Astrocyte of the cerebellum (primary cell): ENCODE measurements at regions not wholly inside any gene's neighbourhood (a gene's known extent, or its start where the extent isn't known, plus 50 kb on each side); places are given as distances from the start of the nearest gene placed in this dataset.

Experiments
- DNase-seq: peaks from one replicate; pipeline ENCODE4 v3.0.0-alpha.2; 2011; ENCODE audit warnings: low read depth
- H3K4me3 ChIP-seq: 2 replicates; pipeline ENCODE4 v1.5.1; 2011; ENCODE audit warnings: mild to moderate bottlenecking, low read depth, low read length, moderate library complexity
- in situ Hi-C: cut with HindIII; loops from 2 replicates; pipeline ENCODE4 v1.10.0; 2017; ENCODE audit warnings: low sequenced_read_pairs
- TF ChIP-seq, protein P1 (sequence below): IDR thresholded peaks from 2 replicates; pipeline ENCODE4 v1.5.1; 2012; ENCODE audit warnings: low read length, low read depth, moderate library complexity, mild to moderate bottlenecking; ENCODE audit errors: missing control alignments

DNA sequence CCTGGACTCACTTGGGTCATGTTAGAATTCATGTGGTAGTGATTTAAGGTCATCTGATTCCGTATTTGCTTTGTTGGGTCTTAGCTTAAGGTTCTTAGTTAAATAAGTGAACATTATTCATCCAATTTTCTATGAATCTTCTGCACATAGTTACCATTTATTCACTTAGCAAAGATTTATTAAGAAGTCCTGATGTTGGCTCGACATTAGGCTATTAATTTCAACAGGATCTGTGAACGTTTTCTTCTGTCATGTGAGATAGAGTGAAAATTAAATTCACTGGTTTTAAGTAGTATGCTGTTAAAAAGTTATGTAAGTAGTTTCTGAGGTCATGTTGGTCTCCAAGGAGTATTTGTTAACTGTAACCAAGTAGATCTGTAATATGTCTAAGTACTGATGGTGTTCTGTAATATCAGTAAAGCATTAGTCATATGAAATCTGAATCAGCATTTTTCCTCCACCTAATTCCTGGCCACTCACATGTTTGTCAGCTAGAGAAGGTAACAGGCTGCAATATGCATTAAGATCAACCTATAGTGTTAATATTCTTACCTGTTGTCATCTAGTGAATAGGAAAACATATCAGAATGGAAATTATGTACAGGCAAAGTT is 155.6 kb downstream of the PCDH7 start:
- in situ Hi-C loops: no loop called here
- no peak for DNase-seq
- TF ChIP-seq, protein P1, sequence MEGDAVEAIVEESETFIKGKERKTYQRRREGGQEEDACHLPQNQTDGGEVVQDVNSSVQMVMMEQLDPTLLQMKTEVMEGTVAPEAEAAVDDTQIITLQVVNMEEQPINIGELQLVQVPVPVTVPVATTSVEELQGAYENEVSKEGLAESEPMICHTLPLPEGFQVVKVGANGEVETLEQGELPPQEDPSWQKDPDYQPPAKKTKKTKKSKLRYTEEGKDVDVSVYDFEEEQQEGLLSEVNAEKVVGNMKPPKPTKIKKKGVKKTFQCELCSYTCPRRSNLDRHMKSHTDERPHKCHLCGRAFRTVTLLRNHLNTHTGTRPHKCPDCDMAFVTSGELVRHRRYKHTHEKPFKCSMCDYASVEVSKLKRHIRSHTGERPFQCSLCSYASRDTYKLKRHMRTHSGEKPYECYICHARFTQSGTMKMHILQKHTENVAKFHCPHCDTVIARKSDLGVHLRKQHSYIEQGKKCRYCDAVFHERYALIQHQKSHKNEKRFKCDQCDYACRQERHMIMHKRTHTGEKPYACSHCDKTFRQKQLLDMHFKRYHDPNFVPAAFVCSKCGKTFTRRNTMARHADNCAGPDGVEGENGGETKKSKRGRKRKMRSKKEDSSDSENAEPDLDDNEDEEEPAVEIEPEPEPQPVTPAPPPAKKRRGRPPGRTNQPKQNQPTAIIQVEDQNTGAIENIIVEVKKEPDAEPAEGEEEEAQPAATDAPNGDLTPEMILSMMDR: no peak
- no peak overlapping the region for H3K4me3 ChIP-seq

DNA sequence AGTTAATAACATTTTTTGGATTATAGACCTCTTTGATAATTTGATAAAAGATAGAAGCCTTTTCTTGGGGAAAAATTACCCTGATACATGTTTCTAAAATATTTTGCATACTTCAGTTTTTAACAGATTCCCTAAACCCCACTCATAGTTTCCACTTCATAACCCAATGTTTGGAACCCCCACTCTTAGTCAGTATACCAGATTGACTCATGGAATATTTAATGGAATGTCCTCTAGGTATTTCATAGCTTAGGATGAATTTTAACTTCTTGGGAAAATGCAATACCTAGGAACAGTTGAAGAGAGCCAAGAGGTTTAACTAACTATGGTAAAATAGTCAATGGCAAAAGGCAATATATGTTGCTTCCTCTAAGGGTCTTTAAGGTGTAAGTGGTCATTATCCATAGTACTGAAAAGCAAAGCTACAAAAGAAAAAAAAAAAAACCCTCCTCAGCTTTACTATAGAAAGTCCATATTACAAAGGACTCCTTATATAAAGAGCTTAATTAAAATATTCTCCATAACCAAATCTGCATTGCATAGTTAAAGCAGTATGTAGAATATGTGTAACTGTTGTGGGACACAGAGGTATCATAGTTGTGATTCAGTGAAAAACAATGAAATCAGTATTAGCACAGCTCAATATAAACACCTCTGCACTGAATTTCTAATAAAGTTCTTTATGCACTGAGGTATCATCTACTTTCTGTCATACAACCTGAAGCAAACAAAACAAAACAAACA is 159.9 kb downstream of the PCDH7 start:
- TF ChIP-seq, protein P1: no peak
- in situ Hi-C loops: no loop called here
- H3K4me3 ChIP-seq: no peak overlapping the region
- DNase-seq: no peak

DNA sequence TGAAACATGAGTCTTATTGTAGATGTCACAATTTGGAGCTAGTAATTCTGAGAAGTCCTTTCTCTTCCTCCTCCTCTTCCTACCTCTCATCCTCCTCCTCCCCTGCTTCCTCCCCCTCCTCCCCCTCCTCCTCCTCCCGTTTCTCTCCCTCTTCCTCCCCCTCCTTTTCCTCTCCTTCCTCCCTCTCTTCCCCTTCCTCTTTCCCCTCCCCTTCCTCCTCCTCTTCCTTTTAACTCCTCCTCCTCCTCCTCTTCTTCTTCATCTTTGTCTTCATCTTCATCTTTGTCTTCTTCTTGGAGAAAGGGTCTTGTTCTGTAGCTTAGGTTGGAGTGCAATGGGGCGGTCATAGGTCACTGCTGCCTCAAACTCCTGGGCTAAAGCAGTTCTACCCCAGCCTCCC is 161.8 kb downstream of the PCDH7 start:
- H3K4me3 ChIP-seq: no peak overlapping the region
- in situ Hi-C loops: no loop called here
- TF ChIP-seq, protein P1: no peak
- no peak for DNase-seq

DNA sequence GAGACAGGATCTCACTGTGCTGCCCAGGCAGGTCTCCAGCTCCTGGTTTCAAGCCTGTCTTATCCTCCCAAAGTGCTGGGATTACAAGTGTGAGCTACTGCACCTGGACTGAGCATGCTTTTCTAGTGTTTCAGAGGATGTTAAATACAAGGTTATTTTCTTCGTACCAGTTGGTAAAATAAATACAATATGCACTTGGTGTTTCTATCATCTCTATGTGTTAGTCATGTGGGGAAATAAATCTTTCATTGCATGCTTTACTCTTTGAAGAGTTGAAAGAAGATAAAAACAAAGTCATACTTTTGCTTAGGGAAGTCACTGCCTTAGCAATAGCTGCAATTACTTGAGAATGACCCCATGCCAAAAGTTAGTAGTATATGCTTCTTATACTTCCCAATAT is 162.3 kb downstream of the PCDH7 start:
- in situ Hi-C loops: no loop called here
- TF ChIP-seq, protein P1: no peak
- no peak for DNase-seq
- H3K4me3 ChIP-seq: no peak overlapping the region

DNA sequence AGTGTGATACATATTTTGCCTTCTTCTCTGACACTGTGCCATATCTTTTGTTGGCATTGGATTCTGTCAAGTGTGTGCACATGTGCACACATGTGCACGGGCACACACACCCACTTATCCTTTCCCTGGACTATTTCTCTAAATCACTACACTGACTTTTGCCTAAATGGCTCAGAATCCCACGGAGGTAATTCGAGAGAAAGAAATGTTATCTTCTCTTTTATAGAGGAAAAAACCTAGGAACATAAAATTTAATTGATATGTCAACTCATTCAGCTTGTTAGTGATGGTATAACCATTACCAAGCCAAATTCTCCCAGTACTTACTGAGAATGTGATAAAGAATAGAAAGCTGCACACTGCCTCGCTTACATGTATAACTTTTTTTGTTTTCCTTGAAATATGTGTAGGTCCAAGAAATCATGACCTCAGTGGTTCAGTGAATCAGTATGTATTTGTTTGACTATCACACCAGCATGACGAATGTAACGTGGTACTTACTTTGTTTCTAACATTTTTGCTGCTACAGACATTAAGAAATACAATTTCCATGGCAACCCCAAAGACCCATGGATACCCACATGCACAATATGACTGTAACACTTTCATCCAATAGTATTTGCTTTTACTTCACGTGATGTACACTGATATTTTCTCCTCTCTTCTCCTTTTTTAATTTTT is 163.0 kb downstream of the PCDH7 start:
- no peak for DNase-seq
- TF ChIP-seq, protein P1: no peak
- H3K4me3 ChIP-seq: no peak overlapping the region
- in situ Hi-C loops: no loop called here

DNA sequence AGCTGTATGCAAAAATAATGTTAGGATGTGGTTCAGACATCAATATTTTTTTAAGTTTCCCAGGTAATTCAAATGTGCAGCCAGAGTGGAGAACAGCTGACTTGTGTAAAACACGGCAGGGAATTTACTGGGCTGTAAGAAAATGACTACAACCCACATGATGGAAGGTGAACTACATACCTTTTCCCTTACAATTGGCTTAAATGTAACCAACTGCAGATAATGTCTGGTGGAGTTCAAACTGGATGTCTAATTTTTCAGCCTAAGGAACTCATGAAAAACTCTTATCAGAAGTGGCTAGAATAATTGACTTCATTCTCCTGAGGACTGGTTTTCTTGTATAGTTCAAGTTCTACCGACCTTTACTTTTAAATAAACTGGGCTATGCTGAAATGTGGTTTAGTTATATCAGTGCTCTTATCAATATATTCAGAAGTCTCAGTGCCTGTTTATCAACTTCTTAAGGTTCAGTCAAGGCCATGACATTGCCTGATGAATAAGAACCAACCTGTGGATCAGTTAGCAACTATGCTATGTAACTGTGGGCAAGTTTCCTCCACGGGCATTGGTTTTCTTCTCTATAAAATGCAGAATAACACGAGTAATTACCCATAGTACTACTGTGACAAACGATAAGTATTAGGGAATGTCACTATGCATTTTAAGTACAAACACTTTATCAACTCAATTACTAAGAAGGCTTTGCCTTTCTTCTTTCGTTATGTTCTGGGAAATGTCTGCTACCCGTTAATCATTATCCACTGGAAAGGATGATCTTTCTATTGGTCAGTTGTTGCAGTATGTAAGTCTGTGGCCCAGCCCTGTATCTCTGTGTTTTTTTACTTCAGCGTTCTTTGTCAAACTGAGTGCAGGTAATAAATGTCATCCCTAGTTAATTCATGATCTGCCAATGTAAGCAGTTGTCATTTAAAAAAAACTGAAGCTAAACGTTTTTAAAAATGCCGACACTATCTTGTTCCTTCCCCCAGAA is 181.6 kb downstream of the PCDH7 start:
- no peak overlapping the region for H3K4me3 ChIP-seq
- DNase-seq: no peak
- in situ Hi-C loops: no loop called here
- TF ChIP-seq, protein P1: no peak
